ENCODE measurements at regions not wholly inside any gene's neighbourhood (a gene's known extent, or its start where the extent isn't known, plus 50 kb on each side); places are given as distances from the start of the nearest gene placed in this dataset.

DNA sequence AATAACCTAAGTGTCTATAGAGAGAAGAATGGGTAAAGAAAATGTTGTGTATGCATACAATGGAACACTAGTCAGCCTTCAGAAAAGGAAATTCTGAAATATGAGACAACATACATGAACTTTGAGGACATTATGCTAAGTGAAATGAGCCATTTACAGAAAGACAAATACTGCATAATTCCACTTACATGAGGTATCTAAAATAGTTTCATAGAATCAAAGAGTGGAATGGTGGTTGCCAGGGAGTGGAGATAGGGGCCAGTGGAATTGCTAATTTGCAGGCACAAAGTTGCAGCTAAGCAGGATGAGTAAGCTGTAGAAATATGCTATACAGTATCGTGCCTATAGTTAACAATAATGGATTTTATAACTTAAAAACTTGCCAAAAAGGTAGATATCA lies 779.6 kb upstream of the ARPP21 start:
- H3K79me2 ChIP-seq (ENCODE audit: control insufficient read depth, insufficient read depth, low read length, unreplicated experiment) = no peaks in the 10 kb centered on the region
- no peak overlapping the region for H3K4me3 ChIP-seq (ENCODE audit: low read depth, low read length)
- H2AFZ ChIP-seq (ENCODE audit: low read length, unreplicated experiment) = no peak overlapping the region
- H3K27ac ChIP-seq (ENCODE audit: low read depth, low read length) = no peak overlapping the region
- no peaks in the 10 kb centered on the region for H3K36me3 ChIP-seq (ENCODE audit: insufficient read depth, low read length)
- H3K27me3 ChIP-seq (ENCODE audit: insufficient read depth, low read length) = no peaks in the 10 kb centered on the region
- H3K4me1 ChIP-seq (ENCODE audit: control insufficient read depth, insufficient read depth, low read length, unreplicated experiment) = no peaks in the 10 kb centered on the region

DNA sequence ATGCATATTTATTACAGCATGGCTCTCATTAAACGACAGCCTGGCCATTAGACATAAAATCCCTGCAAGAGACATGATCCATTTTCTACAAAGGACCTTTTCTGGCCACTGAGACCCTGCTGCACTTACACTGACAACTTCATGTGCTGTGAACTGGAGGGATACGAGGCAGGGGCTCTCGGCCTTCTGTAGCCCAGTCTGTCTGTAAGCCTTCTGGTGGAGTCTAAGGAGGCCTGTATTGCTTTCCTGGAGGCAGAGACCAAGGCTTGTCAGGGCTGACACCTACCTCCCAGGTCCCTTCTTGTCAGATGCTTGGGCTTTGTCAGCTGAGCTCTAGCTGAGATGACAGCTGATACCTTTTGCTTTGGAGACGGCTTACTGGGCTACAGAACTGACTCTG lies 776.9 kb upstream of the ARPP21 start:
- H3K36me3 ChIP-seq (ENCODE audit: insufficient read depth, low read length) = no peaks in the 10 kb centered on the region
- H3K4me1 ChIP-seq (ENCODE audit: control insufficient read depth, insufficient read depth, low read length, unreplicated experiment) = no peaks in the 10 kb centered on the region
- no peaks in the 10 kb centered on the region for H3K27me3 ChIP-seq (ENCODE audit: insufficient read depth, low read length)
- no peak overlapping the region for H3K27ac ChIP-seq (ENCODE audit: low read depth, low read length)
- H3K4me3 ChIP-seq (ENCODE audit: low read depth, low read length) = no peak overlapping the region
- H3K79me2 ChIP-seq (ENCODE audit: control insufficient read depth, insufficient read depth, low read length, unreplicated experiment) = no peaks in the 10 kb centered on the region
- H2AFZ ChIP-seq (ENCODE audit: low read length, unreplicated experiment) = no peak overlapping the region

DNA sequence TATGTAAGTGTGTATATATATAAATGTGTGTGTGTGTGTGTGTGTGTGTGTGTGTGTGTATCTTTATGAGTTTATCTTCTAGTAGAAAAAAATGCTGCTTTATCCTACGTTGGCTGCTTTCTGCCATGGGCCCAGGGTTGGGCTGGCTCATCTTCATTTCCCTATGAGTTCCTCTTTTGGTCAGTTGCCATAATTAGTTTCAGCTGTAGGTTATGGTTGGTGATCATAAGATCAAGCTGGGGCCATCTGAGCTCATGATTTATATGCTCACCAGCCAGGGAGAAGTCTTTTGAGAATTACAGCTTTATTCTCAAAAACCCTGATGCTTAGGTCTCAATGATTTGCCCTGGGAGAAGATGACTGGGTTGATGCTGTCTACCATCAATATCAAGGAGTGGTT lies 775.8 kb upstream of the ARPP21 start:
- Histone ChIP-seq H3K4me3 (ENCODE audit: low read depth, low read length) (no peak overlapping the region), H3K4me1 (ENCODE audit: control insufficient read depth, insufficient read depth, low read length, unreplicated experiment) (no peaks in the 10 kb centered on the region), H3K36me3 (ENCODE audit: insufficient read depth, low read length) (no peaks in the 10 kb centered on the region), H2AFZ (ENCODE audit: low read length, unreplicated experiment) (no peak overlapping the region), H3K79me2 (ENCODE audit: control insufficient read depth, insufficient read depth, low read length, unreplicated experiment) (no peaks in the 10 kb centered on the region), H3K27ac (ENCODE audit: low read depth, low read length) (no peak overlapping the region), H3K27me3 (ENCODE audit: insufficient read depth, low read length) (no peaks in the 10 kb centered on the region)

DNA sequence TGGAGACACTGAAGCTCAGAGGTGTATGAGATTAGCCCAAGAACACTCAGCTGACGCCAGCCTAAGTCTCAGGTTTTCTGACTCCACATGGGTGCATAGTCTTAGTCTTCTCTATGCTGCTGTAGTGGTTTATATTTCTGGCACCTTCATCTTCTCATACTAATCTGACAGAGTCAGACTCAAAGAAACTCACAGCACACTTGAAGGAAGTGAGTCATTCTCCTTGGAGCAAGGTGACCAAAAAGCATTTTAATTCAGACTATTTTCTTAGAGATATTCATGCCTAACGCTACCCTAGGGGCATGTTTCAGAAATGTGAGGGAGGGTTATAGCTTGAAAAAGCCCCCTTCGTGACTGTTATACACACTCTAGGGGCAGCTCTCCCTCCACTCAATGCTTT lies 775.3 kb upstream of the ARPP21 start:
- Histone ChIP-seq H3K4me3 (ENCODE audit: low read depth, low read length) (no peak overlapping the region), H3K4me1 (ENCODE audit: control insufficient read depth, insufficient read depth, low read length, unreplicated experiment) (no peaks in the 10 kb centered on the region), H3K36me3 (ENCODE audit: insufficient read depth, low read length) (no peaks in the 10 kb centered on the region), H2AFZ (ENCODE audit: low read length, unreplicated experiment) (no peak overlapping the region), H3K27ac (ENCODE audit: low read depth, low read length) (no peak overlapping the region), H3K27me3 (ENCODE audit: insufficient read depth, low read length) (no peaks in the 10 kb centered on the region), H3K79me2 (ENCODE audit: control insufficient read depth, insufficient read depth, low read length, unreplicated experiment) (no peaks in the 10 kb centered on the region)

DNA sequence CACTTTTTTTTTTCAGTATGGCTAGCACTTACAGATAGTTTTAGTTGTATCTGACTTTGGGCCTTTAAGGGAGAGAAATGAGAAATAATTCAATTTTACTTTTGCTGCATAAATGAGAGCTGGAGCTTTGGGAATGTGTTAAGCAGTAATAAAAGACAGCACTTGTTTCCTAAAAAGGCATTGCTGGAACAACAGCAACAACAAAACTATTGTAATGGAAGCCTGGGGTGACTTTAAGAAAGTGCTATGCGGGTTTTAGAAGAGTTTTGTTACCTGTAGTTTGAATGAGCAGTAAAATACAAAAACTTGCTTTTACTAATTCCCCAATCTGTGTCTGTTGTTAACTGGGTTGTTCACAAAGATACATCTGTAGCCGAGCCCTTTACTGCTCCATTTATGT lies 774.0 kb upstream of the ARPP21 start:
- Histone ChIP-seq H3K4me3 (ENCODE audit: low read depth, low read length) (no peak overlapping the region), H2AFZ (ENCODE audit: low read length, unreplicated experiment) (no peak overlapping the region), H3K79me2 (ENCODE audit: control insufficient read depth, insufficient read depth, low read length, unreplicated experiment) (no peaks in the 10 kb centered on the region), H3K27me3 (ENCODE audit: insufficient read depth, low read length) (no peaks in the 10 kb centered on the region), H3K4me1 (ENCODE audit: control insufficient read depth, insufficient read depth, low read length, unreplicated experiment) (no peaks in the 10 kb centered on the region), H3K36me3 (ENCODE audit: insufficient read depth, low read length) (no peaks in the 10 kb centered on the region), H3K27ac (ENCODE audit: low read depth, low read length) (no peak overlapping the region)

DNA sequence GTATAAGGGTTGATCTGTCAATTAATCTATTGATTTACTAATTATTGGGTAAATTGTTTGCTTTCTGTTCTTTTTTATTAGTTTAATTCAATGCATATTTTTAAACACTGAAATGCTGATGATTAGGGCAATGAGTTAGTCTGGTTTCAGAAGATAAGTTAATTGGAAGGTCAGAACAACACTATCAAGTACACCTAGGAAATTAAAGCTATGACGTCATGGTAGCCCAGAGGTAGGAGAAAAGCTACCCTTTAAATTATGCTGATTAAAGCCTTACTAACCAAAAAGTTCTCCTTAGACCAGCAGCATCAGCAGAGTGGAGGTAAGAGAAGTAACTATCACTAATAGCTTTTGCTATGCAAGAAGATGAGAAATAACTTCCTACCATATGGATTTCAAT lies 770.4 kb upstream of the ARPP21 start:
- Histone ChIP-seq H3K36me3 (ENCODE audit: insufficient read depth, low read length) (no peaks in the 10 kb centered on the region), H3K27me3 (ENCODE audit: insufficient read depth, low read length) (no peaks in the 10 kb centered on the region), H3K4me3 (ENCODE audit: low read depth, low read length) (no peak overlapping the region), H3K4me1 (ENCODE audit: control insufficient read depth, insufficient read depth, low read length, unreplicated experiment) (no peaks in the 10 kb centered on the region), H3K27ac (ENCODE audit: low read depth, low read length) (no peak overlapping the region), H3K79me2 (ENCODE audit: control insufficient read depth, insufficient read depth, low read length, unreplicated experiment) (no peaks in the 10 kb centered on the region), H2AFZ (ENCODE audit: low read length, unreplicated experiment) (no peak overlapping the region)

DNA sequence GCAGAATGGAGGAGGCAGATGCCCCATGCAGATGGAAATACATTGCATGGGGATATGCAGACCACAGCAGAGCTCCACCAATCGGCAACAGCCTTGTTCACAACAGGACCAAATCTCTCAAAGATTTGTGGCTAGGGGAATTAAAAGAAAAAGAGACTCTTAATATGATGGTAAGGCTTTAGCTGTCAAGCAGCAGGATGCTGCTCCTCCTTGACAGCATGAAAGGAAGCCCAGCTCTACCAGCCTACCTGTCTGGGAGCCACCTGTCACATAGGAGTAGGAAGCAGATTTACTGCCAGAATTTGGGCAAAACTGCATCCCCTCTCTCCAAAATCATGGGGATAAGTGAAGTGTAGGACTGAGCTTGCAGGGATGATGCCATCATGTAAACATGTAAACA lies 769.6 kb upstream of the ARPP21 start:
- Histone ChIP-seq H3K36me3 (ENCODE audit: insufficient read depth, low read length) (no peaks in the 10 kb centered on the region), H3K79me2 (ENCODE audit: control insufficient read depth, insufficient read depth, low read length, unreplicated experiment) (no peaks in the 10 kb centered on the region), H2AFZ (ENCODE audit: low read length, unreplicated experiment) (no peak overlapping the region), H3K4me3 (ENCODE audit: low read depth, low read length) (no peak overlapping the region), H3K27ac (ENCODE audit: low read depth, low read length) (no peak overlapping the region), H3K4me1 (ENCODE audit: control insufficient read depth, insufficient read depth, low read length, unreplicated experiment) (no peaks in the 10 kb centered on the region), H3K27me3 (ENCODE audit: insufficient read depth, low read length) (no peaks in the 10 kb centered on the region)

DNA sequence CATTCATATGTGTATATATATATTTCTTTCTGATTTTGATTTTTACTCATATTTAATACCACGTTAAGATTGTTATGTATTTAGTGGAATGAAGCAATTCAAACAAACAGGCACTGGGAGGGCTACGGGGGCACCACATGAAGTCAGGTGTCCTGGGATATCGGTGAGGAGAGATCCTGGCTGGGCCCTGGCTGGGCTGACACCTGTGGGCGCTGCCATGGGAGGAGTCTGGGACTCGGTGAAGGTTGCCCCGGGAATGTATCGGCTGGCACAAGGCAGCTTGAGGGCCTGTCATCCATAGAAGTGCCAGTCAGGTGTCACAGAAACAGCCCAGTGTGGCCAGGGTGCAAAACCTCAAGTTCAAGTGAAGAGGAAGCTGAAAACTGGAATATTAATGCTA lies 766.9 kb upstream of the ARPP21 start:
- no peaks in the 10 kb centered on the region for H3K27me3 ChIP-seq (ENCODE audit: insufficient read depth, low read length)
- H3K27ac ChIP-seq (ENCODE audit: low read depth, low read length) = no peak overlapping the region
- no peaks in the 10 kb centered on the region for H3K79me2 ChIP-seq (ENCODE audit: control insufficient read depth, insufficient read depth, low read length, unreplicated experiment)
- H3K36me3 ChIP-seq (ENCODE audit: insufficient read depth, low read length) = no peaks in the 10 kb centered on the region
- no peaks in the 10 kb centered on the region for H3K4me1 ChIP-seq (ENCODE audit: control insufficient read depth, insufficient read depth, low read length, unreplicated experiment)
- no peak overlapping the region for H2AFZ ChIP-seq (ENCODE audit: low read length, unreplicated experiment)
- H3K4me3 ChIP-seq (ENCODE audit: low read depth, low read length) = no peak overlapping the region

DNA sequence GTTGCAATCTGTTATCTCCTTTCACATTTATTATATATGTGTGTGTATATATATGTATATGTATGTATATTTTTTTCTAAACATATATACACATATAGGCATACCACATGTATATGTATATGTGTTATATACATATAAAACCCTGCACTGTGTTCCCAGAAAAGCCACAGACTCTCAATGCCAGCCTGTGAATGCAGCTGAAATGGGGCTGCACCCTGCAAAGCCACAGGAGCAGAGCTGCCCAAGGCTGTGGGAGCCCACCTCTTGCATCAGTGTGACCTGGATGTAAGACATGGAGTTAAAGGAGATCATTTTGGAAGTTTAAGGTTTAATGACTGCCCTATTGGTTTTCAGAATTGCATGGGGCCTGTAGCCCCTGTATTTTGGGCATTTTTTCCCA lies 762.3 kb upstream of the ARPP21 start:
- H3K36me3 ChIP-seq (ENCODE audit: insufficient read depth, low read length) = no peaks in the 10 kb centered on the region
- no peaks in the 10 kb centered on the region for H3K4me1 ChIP-seq (ENCODE audit: control insufficient read depth, insufficient read depth, low read length, unreplicated experiment)
- no peak overlapping the region for H3K4me3 ChIP-seq (ENCODE audit: low read depth, low read length)
- no peaks in the 10 kb centered on the region for H3K79me2 ChIP-seq (ENCODE audit: control insufficient read depth, insufficient read depth, low read length, unreplicated experiment)
- H3K27me3 ChIP-seq (ENCODE audit: insufficient read depth, low read length) = no peaks in the 10 kb centered on the region
- no peak overlapping the region for H3K27ac ChIP-seq (ENCODE audit: low read depth, low read length)
- H2AFZ ChIP-seq (ENCODE audit: low read length, unreplicated experiment) = no peak overlapping the region

DNA sequence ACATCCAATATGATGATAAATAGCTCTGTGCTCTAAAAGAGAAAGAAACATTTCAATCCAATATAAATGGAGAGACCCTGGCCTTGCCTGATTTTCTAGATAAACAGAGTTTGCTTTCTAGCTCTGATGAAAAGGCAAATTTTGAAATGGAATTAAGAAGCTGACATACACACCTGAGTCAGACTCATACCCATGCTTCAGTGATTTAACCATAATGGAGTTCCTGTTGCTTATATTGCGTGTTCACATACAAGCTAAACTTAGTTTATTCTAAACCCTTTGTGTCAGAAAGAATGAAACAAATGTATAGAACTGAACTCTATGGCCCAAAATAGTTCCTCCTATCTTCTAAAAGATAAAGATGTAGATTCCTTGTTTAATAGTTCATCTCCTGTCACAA lies 760.8 kb upstream of the ARPP21 start:
- no peaks in the 10 kb centered on the region for H3K27me3 ChIP-seq (ENCODE audit: insufficient read depth, low read length)
- no peak overlapping the region for H3K27ac ChIP-seq (ENCODE audit: low read depth, low read length)
- no peak overlapping the region for H2AFZ ChIP-seq (ENCODE audit: low read length, unreplicated experiment)
- no peak overlapping the region for H3K4me3 ChIP-seq (ENCODE audit: low read depth, low read length)
- H3K4me1 ChIP-seq (ENCODE audit: control insufficient read depth, insufficient read depth, low read length, unreplicated experiment) = no peaks in the 10 kb centered on the region
- H3K36me3 ChIP-seq (ENCODE audit: insufficient read depth, low read length) = no peaks in the 10 kb centered on the region
- no peaks in the 10 kb centered on the region for H3K79me2 ChIP-seq (ENCODE audit: control insufficient read depth, insufficient read depth, low read length, unreplicated experiment)

DNA sequence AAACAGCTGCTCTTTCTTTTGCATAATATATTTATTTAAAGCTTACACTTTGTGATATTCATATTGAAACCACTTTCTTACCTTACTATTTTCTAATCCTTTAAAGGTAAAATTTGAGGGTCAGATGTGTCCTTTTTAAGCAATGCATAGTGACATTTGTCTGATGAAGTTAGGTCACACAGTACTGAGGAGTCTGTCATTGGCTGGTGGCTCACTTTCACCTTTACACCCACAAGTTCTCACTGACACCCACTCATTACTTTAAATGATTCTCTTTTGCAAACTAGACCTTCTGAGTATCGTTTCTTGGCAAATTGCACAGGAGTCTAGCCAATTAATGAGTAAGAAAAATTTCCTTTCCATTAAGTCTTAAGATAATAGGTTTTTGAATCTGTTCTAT lies 758.3 kb upstream of the ARPP21 start:
- no peak overlapping the region for H3K4me3 ChIP-seq (ENCODE audit: low read depth, low read length)
- no peaks in the 10 kb centered on the region for H3K79me2 ChIP-seq (ENCODE audit: control insufficient read depth, insufficient read depth, low read length, unreplicated experiment)
- no peaks in the 10 kb centered on the region for H3K4me1 ChIP-seq (ENCODE audit: control insufficient read depth, insufficient read depth, low read length, unreplicated experiment)
- no peak overlapping the region for H2AFZ ChIP-seq (ENCODE audit: low read length, unreplicated experiment)
- no peaks in the 10 kb centered on the region for H3K36me3 ChIP-seq (ENCODE audit: insufficient read depth, low read length)
- no peak overlapping the region for H3K27ac ChIP-seq (ENCODE audit: low read depth, low read length)
- no peaks in the 10 kb centered on the region for H3K27me3 ChIP-seq (ENCODE audit: insufficient read depth, low read length)

DNA sequence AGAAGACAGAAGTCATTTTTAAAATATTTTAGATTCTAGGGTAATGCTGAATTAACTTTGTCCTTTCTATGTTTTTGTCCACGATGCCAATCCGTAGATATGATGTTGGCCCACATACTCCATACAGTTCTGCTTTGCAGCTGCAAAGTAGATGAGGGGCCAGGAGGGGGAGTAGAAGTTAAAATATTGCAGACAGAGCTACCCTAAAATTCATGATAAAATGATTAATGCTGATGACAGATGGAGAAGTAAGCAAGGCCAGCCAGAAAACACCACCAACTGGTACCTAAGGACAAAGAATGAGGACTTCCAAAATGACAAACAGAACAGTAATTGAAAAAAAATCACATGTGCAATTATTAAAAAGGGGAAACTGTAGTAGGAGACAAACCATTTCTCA lies 756.6 kb upstream of the ARPP21 start:
- Histone ChIP-seq H3K27ac (ENCODE audit: low read depth, low read length) (no peak overlapping the region), H3K4me3 (ENCODE audit: low read depth, low read length) (no peak overlapping the region), H3K79me2 (ENCODE audit: control insufficient read depth, insufficient read depth, low read length, unreplicated experiment) (no peaks in the 10 kb centered on the region), H3K27me3 (ENCODE audit: insufficient read depth, low read length) (no peaks in the 10 kb centered on the region), H2AFZ (ENCODE audit: low read length, unreplicated experiment) (no peak overlapping the region), H3K36me3 (ENCODE audit: insufficient read depth, low read length) (no peaks in the 10 kb centered on the region), H3K4me1 (ENCODE audit: control insufficient read depth, insufficient read depth, low read length, unreplicated experiment) (no peaks in the 10 kb centered on the region)
